ENCODE measurements at regions not wholly inside any gene's neighbourhood (a gene's known extent, or its start where the extent isn't known, plus 50 kb on each side); places are given as distances from the start of the nearest gene placed in this dataset.

DNA sequence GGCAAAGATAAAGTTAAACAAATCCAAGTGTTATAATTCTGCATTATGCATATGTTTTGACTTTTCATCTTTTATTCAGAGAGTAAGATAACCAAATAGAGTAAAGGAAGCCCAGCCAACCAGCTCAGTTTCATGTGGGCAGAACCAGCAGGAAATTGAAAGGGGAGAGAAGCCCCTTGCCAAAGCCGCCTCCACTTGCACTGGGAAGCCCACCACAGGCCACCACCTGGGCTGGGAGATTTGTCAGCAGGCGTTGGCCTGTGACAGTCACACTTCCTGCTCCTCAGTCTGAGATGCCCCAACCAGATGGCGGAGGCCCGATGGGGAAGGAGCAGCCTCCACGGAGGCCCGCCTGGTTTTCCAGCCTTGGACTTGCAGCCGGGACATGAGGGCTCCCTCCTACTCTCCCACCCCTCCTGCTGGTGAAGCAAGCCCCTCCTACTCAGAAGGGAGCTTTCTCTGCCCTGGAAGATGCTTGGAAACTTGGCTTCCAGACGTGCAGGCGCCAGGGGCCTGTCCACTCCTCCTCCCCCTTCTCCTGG lies 166.8 kb upstream of the SULF2 start:
- no peaks in the 10 kb centered on the region for H3K9me3 ChIP-seq (ENCODE audit: control insufficient read depth in 2 of 3, insufficient read depth in 1 of 3, low read length in 3 of 3)
- H3K27ac ChIP-seq (ENCODE audit: low read depth in 2 of 2, low read length in 2 of 2), result no peak overlapping the region
- intact Hi-C loops (cut with DNase I), result no loop called here
- no peak overlapping the region for H3K4me3 ChIP-seq (ENCODE audit: low read length in 3 of 3)
- peaks cover 0 to 9% (median 2%) of the 10 kb centered on the region in 3 donors for H3K4me1 ChIP-seq (ENCODE audit: control insufficient read depth in 2 of 3, insufficient read depth in 2 of 3, low read depth in 1 of 3, low read length in 3 of 3)
- no peak for DNase-seq
- no peak overlapping the region for H3K9ac ChIP-seq (ENCODE audit: low read length in 3 of 3)
- no peak for TF ChIP-seq CTCF (IDR thresholded peaks at IDR 0.05; ENCODE audit: borderline replicate concordance, extremely low read depth, insufficient read depth)
- FAIRE-seq, result no peak
- H3K36me3 ChIP-seq (ENCODE audit: control insufficient read depth in 2 of 3, insufficient read depth in 3 of 3, low read length in 3 of 3), result no peaks in the 10 kb centered on the region
- H3K27me3 ChIP-seq (ENCODE audit: control insufficient read depth, insufficient read depth, low read length), result no peaks in the 10 kb centered on the region

- Histone ChIP-seq H3K27me3 (ENCODE audit: control insufficient read depth, insufficient read depth, low read length) (no peaks in the 10 kb centered on the region), H3K36me3 (ENCODE audit: control insufficient read depth in 2 of 3, insufficient read depth in 3 of 3, low read length in 3 of 3) (no peaks in the 10 kb centered on the region), H3K27ac (ENCODE audit: low read depth in 2 of 2, low read length in 2 of 2) (no peak overlapping the region), H3K4me3 (ENCODE audit: low read length in 3 of 3) (no peak overlapping the region), H3K9ac (ENCODE audit: low read length in 3 of 3) (no peak overlapping the region), H3K9me3 (ENCODE audit: control insufficient read depth in 2 of 3, insufficient read depth in 1 of 3, low read length in 3 of 3) (no peaks in the 10 kb centered on the region), H3K4me1 (ENCODE audit: control insufficient read depth in 2 of 3, insufficient read depth in 2 of 3, low read depth in 1 of 3, low read length in 3 of 3) (peaks cover 0 to 9% (median 2%) of the 10 kb centered on the region in 3 donors)
- no peak for DNase-seq
- intact Hi-C loops (cut with DNase I), result no loop called here
- TF ChIP-seq CTCF (IDR thresholded peaks at IDR 0.05; ENCODE audit: borderline replicate concordance, extremely low read depth, insufficient read depth), result no peak
- no peak for FAIRE-seq
Observed at GRCh38 chr20:47951521-47951971, 166.3 kb upstream of the SULF2 start.

DNA sequence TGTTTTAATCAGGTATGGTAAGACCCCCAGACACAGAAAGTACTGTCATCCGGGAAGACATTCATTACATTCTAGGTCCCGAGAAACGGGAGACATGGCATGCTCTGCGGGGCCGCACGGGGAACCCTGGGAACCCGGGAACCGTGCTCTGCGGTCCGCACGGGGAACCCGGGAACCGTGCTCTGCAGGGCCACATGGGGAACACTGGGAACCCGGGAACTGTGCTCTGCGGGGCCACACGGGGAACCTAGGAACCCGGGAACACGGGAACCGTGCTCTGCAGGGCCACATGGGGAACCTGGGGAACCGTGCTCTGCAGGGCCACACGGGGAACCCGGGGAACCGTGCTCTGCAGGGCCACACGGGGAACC lies 165.6 kb upstream of the SULF2 start:
- no peak for TF ChIP-seq CTCF (IDR thresholded peaks at IDR 0.05; ENCODE audit: borderline replicate concordance, extremely low read depth, insufficient read depth)
- intact Hi-C loops (cut with DNase I), result no loop called here
- H3K9ac ChIP-seq (ENCODE audit: low read length in 3 of 3), result no peak overlapping the region
- no peak overlapping the region for H3K27ac ChIP-seq (ENCODE audit: low read depth in 2 of 2, low read length in 2 of 2)
- H3K4me1 ChIP-seq (ENCODE audit: control insufficient read depth in 2 of 3, insufficient read depth in 2 of 3, low read depth in 1 of 3, low read length in 3 of 3), result peaks cover 0 to 9% (median 2%) of the 10 kb centered on the region in 3 donors
- FAIRE-seq (no peak), DNase-seq (no peak)
- no peaks in the 10 kb centered on the region for H3K9me3 ChIP-seq (ENCODE audit: control insufficient read depth in 2 of 3, insufficient read depth in 1 of 3, low read length in 3 of 3)
- H3K36me3 ChIP-seq (ENCODE audit: control insufficient read depth in 2 of 3, insufficient read depth in 3 of 3, low read length in 3 of 3), result no peaks in the 10 kb centered on the region
- no peak overlapping the region for H3K4me3 ChIP-seq (ENCODE audit: low read length in 3 of 3)
- no peaks in the 10 kb centered on the region for H3K27me3 ChIP-seq (ENCODE audit: control insufficient read depth, insufficient read depth, low read length)
